HEK293T (cell line): ENCODE measurements at regions not wholly inside any gene's neighbourhood (a gene's known extent, or its start where the extent isn't known, plus 50 kb on each side); places are given as distances from the start of the nearest gene placed in this dataset.

ENCODE experiments used
- ARNT ChIP-seq: fragments of 450-650 bp; IDR thresholded peaks from 2 replicates; pipeline ENCODE4 v1.6.1; 2017; ENCODE audit warnings: mild to moderate bottlenecking
- BHLHE40 ChIP-seq: fragments of 450-650 bp; IDR thresholded peaks from 2 replicates; pipeline ENCODE4 v1.6.1; 2016; ENCODE audit warnings: mild to moderate bottlenecking, moderate library complexity, borderline replicate concordance
- CTBP1 ChIP-seq: fragments of 450-650 bp; IDR thresholded peaks from 2 replicates; pipeline ENCODE4 v1.6.1; 2016; ENCODE audit warnings: borderline replicate concordance
- ELF4 ChIP-seq: fragments of 450-650 bp; IDR thresholded peaks from 2 replicates; pipeline ENCODE4 v1.6.1; 2017; ENCODE audit warnings: antibody characterized with exemption
- HDGF ChIP-seq: fragments of 450-650 bp; IDR thresholded peaks from 2 replicates; pipeline ENCODE4 v1.6.1; 2017; ENCODE audit warnings: antibody characterized with exemption, borderline replicate concordance
- PKNOX1 ChIP-seq: fragments of 450-650 bp; IDR thresholded peaks from 2 replicates; pipeline ENCODE4 v1.6.1; 2016
- SP1 ChIP-seq: fragments of 450-650 bp; IDR thresholded peaks from 2 replicates; pipeline ENCODE4 v1.6.1; 2017
- SUZ12 ChIP-seq: fragments of 450-650 bp; IDR thresholded peaks from 2 replicates; pipeline ENCODE4 v1.6.1; 2016; ENCODE audit warnings: mild to moderate bottlenecking
- TARDBP ChIP-seq: fragments of 450-650 bp; IDR thresholded peaks from 2 replicates; pipeline ENCODE4 v1.6.1; 2016

GRCh38 chr22:27635852-27636251, 165.7 kb downstream of the MN1 start:
- TF ChIP-seq HDGF (no peak), SUZ12 (no peak), PKNOX1 (no peak), BHLHE40 (no peak), ARNT (no peak), TARDBP (no peak), CTBP1 (no peak), ELF4 (no peak), SP1 (no peak)
